GM12892 (cell line): ENCODE measurements at regions not wholly inside any gene's neighbourhood (a gene's known extent, or its start where the extent isn't known, plus 50 kb on each side); places are given as distances from the start of the nearest gene placed in this dataset.

ENCODE experiments used
- POLR2A ChIP-seq: IDR thresholded peaks from 2 replicates; pipeline ENCODE4 v1.6.1; 2011; ENCODE audit warnings: low read depth, low read length, control low read depth
- POLR2AphosphoS5 ChIP-seq: IDR thresholded peaks from 2 replicates; pipeline ENCODE4 v1.6.1; 2011; ENCODE audit warnings: low read depth, low read length, control low read depth
- TAF1 ChIP-seq: IDR thresholded peaks from 2 replicates; pipeline ENCODE4 v1.6.1; 2011; ENCODE audit warnings: low read depth, mild to moderate bottlenecking, control low read depth, low read length, borderline replicate concordance

DNA sequence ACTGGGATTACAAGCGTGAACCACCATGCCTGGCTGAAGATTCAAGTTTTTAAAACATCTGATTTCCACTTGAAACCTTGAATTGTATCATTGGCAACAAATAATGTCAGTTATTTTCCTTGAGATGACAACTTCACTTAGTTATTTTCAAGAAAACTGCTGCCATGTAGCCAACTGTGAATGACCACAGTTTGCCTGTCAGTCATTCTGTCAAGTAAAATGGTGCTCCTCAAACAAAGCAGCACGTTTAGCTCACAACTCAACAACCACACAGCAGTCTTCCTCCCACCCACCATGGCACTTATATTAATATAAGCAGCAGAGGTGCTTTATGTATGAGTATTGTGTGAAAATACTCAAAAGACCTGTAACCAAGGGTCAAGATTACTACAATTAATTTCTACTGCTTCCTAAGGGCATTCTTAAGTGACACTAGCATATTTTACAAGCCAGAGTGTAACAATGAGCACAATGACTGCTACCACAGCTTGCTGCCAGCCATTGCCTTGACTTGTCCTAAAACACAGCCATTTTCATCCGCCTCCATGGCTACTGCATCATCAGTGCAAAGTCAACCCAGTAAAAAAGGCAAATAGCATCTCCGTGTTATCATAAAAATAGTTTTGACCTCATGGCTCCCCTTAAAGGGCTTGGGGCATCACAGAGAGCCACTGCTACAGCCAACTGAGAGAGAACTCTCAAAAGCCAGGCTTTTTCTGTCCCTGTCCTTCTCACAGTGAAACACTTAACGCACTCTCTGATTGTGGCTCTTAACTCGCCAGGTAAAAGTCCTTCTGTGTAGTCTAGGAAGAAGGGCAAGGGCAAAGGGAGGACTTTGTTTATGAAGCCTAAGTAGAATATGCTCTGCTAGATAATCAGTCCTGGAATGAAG lies 96.4 kb upstream of the TAB2 start:
- TF ChIP-seq POLR2A, result no peak
- no peak for TF ChIP-seq POLR2AphosphoS5
- TF ChIP-seq TAF1, result no peak
